ENCODE measurements at regions not wholly inside any gene's neighbourhood (a gene's known extent, or its start where the extent isn't known, plus 50 kb on each side); places are given as distances from the start of the nearest gene placed in this dataset.
"Not testable (repeated sequence)": the region's sequence is repeated elsewhere in the genome, so short reads cannot be mapped to it uniquely, and the experiment has no call there.

- Histone ChIP-seq H3K36me3 (ENCODE audit: control insufficient read depth, insufficient read depth, low read length) (no peaks in the 10 kb centered on the region), H3K27me3 (ENCODE audit: control insufficient read depth, insufficient read depth, low read length) (no peaks in the 10 kb centered on the region), H3K4me3 (ENCODE audit: low read depth, low read length) (no peak overlapping the region)
- no peak for FAIRE-seq
- TF ChIP-seq, protein P1, sequence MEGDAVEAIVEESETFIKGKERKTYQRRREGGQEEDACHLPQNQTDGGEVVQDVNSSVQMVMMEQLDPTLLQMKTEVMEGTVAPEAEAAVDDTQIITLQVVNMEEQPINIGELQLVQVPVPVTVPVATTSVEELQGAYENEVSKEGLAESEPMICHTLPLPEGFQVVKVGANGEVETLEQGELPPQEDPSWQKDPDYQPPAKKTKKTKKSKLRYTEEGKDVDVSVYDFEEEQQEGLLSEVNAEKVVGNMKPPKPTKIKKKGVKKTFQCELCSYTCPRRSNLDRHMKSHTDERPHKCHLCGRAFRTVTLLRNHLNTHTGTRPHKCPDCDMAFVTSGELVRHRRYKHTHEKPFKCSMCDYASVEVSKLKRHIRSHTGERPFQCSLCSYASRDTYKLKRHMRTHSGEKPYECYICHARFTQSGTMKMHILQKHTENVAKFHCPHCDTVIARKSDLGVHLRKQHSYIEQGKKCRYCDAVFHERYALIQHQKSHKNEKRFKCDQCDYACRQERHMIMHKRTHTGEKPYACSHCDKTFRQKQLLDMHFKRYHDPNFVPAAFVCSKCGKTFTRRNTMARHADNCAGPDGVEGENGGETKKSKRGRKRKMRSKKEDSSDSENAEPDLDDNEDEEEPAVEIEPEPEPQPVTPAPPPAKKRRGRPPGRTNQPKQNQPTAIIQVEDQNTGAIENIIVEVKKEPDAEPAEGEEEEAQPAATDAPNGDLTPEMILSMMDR (IDR thresholded peaks at IDR 0.05; ENCODE audit: insufficient read depth, low read length, severe bottlenecking), result no peak
- no peak for DNase-seq (ENCODE audit: low read depth)
These were observed 829.3 kb upstream of the CITED2 start for GRCh38 chr6:140203661-140204147.

DNA sequence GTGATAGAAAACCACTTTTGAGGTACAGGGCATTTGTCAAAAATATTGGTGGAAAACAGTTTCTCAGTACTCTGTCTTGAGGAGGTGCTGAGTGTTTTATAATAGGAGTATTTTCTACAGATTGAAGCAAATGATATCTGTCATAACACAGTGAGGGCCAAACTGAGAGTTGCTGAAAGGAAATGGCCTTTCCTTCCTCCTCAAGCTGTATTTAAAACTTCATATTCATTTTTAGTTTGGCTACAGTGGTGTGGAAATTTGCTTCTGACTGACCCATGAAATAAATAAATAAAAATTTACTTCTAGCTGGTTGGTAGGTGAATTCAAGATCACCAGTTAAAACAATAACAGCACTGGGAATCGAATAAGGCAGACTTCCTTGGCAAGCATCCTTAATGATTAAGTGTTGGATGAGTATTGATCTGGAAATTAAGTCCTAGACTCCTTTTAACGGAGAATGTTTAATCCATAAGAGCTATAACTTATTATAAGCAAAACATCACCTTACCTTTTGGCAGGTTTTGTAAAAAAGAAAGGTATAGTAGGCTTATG lies 828.6 kb upstream of the CITED2 start:
- no peaks in the 10 kb centered on the region for H3K27me3 ChIP-seq (ENCODE audit: control insufficient read depth, insufficient read depth, low read length)
- FAIRE-seq, result no peak
- no peak overlapping the region for H3K4me3 ChIP-seq (ENCODE audit: low read depth, low read length)
- TF ChIP-seq, protein P1 (IDR thresholded peaks at IDR 0.05; ENCODE audit: insufficient read depth, low read length, severe bottlenecking), result no peak
- no peaks in the 10 kb centered on the region for H3K36me3 ChIP-seq (ENCODE audit: control insufficient read depth, insufficient read depth, low read length)
- DNase-seq (ENCODE audit: low read depth), result no peak

GRCh38 chr6:140201787-140202458 lies 827.5 kb upstream of the CITED2 start:
- Histone ChIP-seq H3K27me3 (ENCODE audit: control insufficient read depth, insufficient read depth, low read length) (no peaks in the 10 kb centered on the region), H3K4me3 (ENCODE audit: low read depth, low read length) (no peak overlapping the region), H3K36me3 (ENCODE audit: control insufficient read depth, insufficient read depth, low read length) (no peaks in the 10 kb centered on the region)
- DNase-seq (ENCODE audit: low read depth) (no peak), FAIRE-seq (no peak)
- TF ChIP-seq, protein P1 (IDR thresholded peaks at IDR 0.05; ENCODE audit: insufficient read depth, low read length, severe bottlenecking), result no peak

GRCh38 chr6:140193269-140193668 lies 818.8 kb upstream of the CITED2 start:
- H3K27me3 ChIP-seq (ENCODE audit: control insufficient read depth, insufficient read depth, low read length), result no peaks in the 10 kb centered on the region
- no peak for FAIRE-seq

DNA sequence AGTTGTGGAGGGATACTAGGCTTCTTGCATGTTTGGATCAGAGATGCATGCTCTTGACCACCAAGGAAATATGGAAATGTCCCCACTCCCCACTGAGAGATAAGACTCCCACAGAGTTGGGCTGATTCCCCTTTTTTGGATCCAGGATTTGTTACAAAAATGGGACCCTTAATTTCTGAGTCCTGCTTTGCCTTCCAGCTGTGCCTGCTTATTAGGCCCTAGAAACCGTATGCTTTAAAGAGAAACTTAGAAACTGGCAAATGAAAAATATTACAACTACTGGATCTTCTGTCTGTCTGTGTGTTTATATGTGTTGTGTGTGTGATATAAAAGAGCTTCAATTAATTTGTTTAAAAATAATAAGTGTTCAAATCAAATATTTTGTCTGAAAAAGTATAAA lies 817.6 kb upstream of the CITED2 start:
- H3K27me3 ChIP-seq (ENCODE audit: control insufficient read depth, insufficient read depth, low read length), result no peaks in the 10 kb centered on the region
- no peak for FAIRE-seq
- TF ChIP-seq, protein P1 (IDR thresholded peaks at IDR 0.05; ENCODE audit: insufficient read depth, low read length, severe bottlenecking), result no peak
- H3K4me3 ChIP-seq (ENCODE audit: low read depth, low read length), result no peak overlapping the region
- no peak for DNase-seq (ENCODE audit: low read depth)
- H3K36me3 ChIP-seq (ENCODE audit: control insufficient read depth, insufficient read depth, low read length), result no peaks in the 10 kb centered on the region

More at GRCh38 chr6:140193269-140193668, 818.8 kb upstream of the CITED2 start:
- Histone ChIP-seq H3K36me3 (ENCODE audit: control insufficient read depth, insufficient read depth, low read length) (no peaks in the 10 kb centered on the region), H3K4me3 (ENCODE audit: low read depth, low read length) (no peak overlapping the region)
- DNase-seq (ENCODE audit: low read depth), result no peak
- TF ChIP-seq, protein P1 (IDR thresholded peaks at IDR 0.05; ENCODE audit: insufficient read depth, low read length, severe bottlenecking), result no peak

DNA sequence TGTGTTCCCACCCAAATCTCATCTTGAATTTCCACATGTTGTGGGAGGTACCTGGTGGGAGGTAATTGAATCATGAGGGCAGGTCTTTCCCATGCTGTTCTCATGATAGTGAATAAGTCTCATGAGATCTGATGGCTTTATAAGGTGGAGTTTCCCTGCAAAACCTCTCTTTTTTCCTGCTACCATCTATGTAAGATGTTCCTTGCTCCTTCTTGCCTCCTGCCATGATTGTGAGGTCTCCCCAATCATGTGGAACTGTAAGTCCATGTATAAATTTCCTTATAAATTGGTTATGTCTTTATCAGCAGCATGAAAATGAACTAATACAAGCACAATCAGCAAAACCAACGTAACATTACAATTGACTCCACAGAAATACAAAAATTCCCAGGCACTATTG lies 814.8 kb upstream of the CITED2 start:
- not testable (repeated sequence) for FAIRE-seq; H3K4me3 ChIP-seq (ENCODE audit: low read depth, low read length); H3K27me3 ChIP-seq (ENCODE audit: control insufficient read depth, insufficient read depth, low read length); H3K36me3 ChIP-seq (ENCODE audit: control insufficient read depth, insufficient read depth, low read length); DNase-seq (ENCODE audit: low read depth)

All from bronchial epithelial cell (primary cell).